Astrocyte of the cerebellum (primary cell): ENCODE measurements at regions not wholly inside any gene's neighbourhood (a gene's known extent, or its start where the extent isn't known, plus 50 kb on each side); places are given as distances from the start of the nearest gene placed in this dataset.
"Not testable (repeated sequence)": the region's sequence is repeated elsewhere in the genome, so short reads cannot be mapped to it uniquely, and the experiment has no call there.

Source experiments
- DNase-seq: peaks from one replicate; pipeline ENCODE4 v3.0.0-alpha.2; 2011; ENCODE audit warnings: low read depth
- H3K4me3 ChIP-seq: 2 replicates; pipeline ENCODE4 v1.5.1; 2011; ENCODE audit warnings: mild to moderate bottlenecking, low read depth, low read length, moderate library complexity
- in situ Hi-C: cut with HindIII; loops from 2 replicates; pipeline ENCODE4 v1.10.0; 2017; ENCODE audit warnings: low sequenced_read_pairs
- TF ChIP-seq, protein P1 (sequence below): IDR thresholded peaks from 2 replicates; pipeline ENCODE4 v1.5.1; 2012; ENCODE audit warnings: low read length, low read depth, moderate library complexity, mild to moderate bottlenecking; ENCODE audit errors: missing control alignments

- no peak overlapping the region for H3K4me3 ChIP-seq
- DNase-seq, result no peak
- TF ChIP-seq, protein P1, sequence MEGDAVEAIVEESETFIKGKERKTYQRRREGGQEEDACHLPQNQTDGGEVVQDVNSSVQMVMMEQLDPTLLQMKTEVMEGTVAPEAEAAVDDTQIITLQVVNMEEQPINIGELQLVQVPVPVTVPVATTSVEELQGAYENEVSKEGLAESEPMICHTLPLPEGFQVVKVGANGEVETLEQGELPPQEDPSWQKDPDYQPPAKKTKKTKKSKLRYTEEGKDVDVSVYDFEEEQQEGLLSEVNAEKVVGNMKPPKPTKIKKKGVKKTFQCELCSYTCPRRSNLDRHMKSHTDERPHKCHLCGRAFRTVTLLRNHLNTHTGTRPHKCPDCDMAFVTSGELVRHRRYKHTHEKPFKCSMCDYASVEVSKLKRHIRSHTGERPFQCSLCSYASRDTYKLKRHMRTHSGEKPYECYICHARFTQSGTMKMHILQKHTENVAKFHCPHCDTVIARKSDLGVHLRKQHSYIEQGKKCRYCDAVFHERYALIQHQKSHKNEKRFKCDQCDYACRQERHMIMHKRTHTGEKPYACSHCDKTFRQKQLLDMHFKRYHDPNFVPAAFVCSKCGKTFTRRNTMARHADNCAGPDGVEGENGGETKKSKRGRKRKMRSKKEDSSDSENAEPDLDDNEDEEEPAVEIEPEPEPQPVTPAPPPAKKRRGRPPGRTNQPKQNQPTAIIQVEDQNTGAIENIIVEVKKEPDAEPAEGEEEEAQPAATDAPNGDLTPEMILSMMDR, result no peak
- in situ Hi-C loops, result no loop called here
Measured at GRCh38 chr1:91604632-91605031, 104.0 kb downstream of the CDC7 start.

GRCh38 chr1:91605566-91605965 is 104.9 kb downstream of the CDC7 start:
- no peak for DNase-seq
- TF ChIP-seq, protein P1, result no peak
- no peak overlapping the region for H3K4me3 ChIP-seq
- in situ Hi-C loops, result no loop called here

DNA sequence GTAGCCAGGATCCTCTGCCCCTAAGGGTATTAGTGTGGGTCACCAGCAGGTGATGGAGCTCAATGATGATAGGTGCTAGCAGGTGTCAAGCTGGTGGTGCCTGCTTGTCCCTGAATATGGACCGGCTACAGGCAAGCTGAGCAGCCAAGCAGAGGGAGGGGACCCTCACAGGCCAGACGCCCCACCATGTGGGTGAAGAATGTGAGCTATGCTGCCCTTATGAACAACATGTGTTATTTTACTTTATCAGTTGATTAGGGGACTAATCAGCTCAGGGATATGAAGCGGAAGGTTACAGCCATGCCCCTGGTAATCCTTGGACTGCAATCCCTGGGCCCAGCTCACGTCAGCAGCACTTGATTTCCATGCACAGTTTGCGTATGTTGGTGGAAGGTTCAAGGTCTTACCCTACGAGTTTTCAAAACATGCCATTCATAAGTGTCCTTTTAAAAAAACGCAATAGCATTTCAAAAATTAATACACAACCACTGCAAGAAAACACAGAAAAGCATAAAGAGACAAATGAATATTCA is 106.0 kb downstream of the CDC7 start:
- H3K4me3 ChIP-seq, result no peak overlapping the region
- in situ Hi-C loops, result no loop called here
- TF ChIP-seq, protein P1, result no peak
- no peak for DNase-seq

- H3K4me3 ChIP-seq, in situ Hi-C loops, DNase-seq: not testable (repeated sequence)
Measured at GRCh38 chr1:91607686-91608085, 107.0 kb downstream of the CDC7 start.

DNA sequence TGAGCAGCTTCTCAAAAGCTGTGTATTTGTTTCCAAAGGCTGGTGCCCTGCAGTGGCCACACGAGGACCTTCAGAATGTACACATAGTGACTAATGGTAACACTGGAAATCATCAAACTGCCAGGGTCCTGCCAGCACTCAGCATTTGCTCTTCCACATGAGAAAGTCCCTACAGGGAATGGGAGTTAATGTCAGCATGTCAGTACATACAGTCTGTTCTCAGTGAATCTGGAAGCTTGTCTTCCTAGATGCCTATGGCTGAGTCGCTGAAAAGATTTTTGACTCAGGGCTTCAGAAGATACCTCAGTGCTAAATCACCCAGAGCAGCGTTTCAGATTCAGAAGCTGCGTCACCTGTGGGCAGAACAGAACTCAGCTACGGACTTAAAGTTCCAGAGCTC is 108.2 kb downstream of the CDC7 start:
- no peak overlapping the region for H3K4me3 ChIP-seq
- DNase-seq, result no peak
- TF ChIP-seq, protein P1, result no peak
- in situ Hi-C loops, result no loop called here

DNA sequence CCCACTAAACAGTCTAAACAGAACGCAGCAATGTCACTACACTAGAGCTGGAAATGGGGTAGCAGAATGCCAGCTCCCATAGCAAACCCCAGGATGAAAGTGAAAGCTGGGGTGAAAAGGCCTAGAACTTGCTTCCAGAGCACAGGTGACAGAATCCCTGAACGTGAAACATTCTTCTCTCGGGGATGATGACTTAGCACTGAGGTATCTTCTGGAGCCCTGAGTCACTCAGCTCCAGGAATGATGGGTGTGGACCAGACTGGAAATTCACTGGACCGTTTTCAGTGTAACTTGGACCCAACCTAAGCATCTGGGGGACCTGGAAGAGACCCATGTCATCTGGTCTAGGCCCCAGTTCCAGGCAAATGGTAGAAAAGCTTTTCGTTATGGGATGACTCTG is 108.9 kb downstream of the CDC7 start:
- in situ Hi-C loops, result no loop called here
- TF ChIP-seq, protein P1, result no peak
- no peak for DNase-seq
- no peak overlapping the region for H3K4me3 ChIP-seq

DNA sequence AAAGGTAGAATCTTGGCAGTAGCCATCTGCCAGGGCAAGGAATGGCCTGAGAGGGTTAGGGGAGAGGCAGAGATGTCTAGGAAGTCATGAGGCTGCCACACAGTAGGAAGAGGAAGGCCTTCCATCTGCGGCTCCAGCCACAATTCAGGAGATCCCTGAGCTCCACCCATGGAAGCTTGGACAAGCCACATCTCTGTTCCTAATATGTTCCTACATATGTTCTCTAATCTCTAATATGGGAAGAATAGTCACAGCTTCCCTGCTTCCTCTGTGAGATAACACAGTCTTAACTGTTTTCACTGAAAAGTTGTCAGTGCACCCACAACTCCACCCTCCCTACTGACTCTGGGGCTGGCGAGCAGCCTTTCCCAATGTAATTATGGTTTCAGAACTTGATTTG is 109.5 kb downstream of the CDC7 start:
- in situ Hi-C loops, result no loop called here
- DNase-seq, result no peak
- no peak overlapping the region for H3K4me3 ChIP-seq
- TF ChIP-seq, protein P1, result no peak
